Neural cell (in vitro differentiated cells): ENCODE measurements at regions not wholly inside any gene's neighbourhood (a gene's known extent, or its start where the extent isn't known, plus 50 kb on each side); places are given as distances from the start of the nearest gene placed in this dataset.

Experiments used
- EZH2 ChIP-seq: fragments of 200-600, 300-800 bp; shearing (Covaris generic), sonication (generic); IDR thresholded peaks from 2 replicates; pipeline ENCODE4 v1.6.1; 2014; ENCODE audit warnings: antibody characterized with exemption, low read length, borderline replicate concordance, mild to moderate bottlenecking; ENCODE audit not compliant: insufficient read depth, poor library complexity, severe bottlenecking
- SMC3 ChIP-seq: fragments of 450-650 bp; conservative IDR thresholded peaks from 2 replicates; pipeline ENCODE4 v1.6.1; 2014; ENCODE audit warnings: antibody characterized with exemption, mild to moderate bottlenecking, moderate library complexity; ENCODE audit not compliant: poor library complexity
- TAF1 ChIP-seq: IDR thresholded peaks from 2 replicates; pipeline ENCODE4 v1.6.1; 2012; ENCODE audit warnings: low read depth
- TF ChIP-seq, protein P1 (sequence below): fragments of 450-650 bp; IDR thresholded peaks from 2 replicates; pipeline ENCODE4 v1.5.1; 2014; ENCODE audit warnings: antibody characterized with exemption, mild to moderate bottlenecking, moderate library complexity; ENCODE audit not compliant: poor library complexity, severe bottlenecking

DNA sequence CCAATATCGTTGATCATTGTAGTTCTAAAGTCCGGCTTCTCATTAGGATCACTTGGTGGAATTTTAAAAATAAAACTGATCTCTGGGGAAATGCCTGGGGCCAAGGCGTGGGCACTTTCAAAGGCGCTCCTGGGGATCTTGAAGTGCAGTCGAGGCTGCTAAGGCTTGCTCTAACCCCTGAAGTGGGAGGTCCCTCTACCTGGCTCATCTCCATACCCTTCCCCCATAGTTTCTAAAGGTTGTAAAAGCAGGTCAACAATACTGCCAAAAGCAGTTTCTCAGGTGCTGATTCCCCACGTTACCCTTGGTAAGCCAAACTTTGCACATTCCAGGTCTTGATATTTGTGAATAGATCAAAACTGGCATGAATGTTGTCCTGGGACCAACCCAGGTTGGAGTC lies 79.0 kb upstream of the SP8 start:
- TF ChIP-seq TAF1 (no peak), EZH2 (no peak), SMC3 (no peak)
- TF ChIP-seq, protein P1, sequence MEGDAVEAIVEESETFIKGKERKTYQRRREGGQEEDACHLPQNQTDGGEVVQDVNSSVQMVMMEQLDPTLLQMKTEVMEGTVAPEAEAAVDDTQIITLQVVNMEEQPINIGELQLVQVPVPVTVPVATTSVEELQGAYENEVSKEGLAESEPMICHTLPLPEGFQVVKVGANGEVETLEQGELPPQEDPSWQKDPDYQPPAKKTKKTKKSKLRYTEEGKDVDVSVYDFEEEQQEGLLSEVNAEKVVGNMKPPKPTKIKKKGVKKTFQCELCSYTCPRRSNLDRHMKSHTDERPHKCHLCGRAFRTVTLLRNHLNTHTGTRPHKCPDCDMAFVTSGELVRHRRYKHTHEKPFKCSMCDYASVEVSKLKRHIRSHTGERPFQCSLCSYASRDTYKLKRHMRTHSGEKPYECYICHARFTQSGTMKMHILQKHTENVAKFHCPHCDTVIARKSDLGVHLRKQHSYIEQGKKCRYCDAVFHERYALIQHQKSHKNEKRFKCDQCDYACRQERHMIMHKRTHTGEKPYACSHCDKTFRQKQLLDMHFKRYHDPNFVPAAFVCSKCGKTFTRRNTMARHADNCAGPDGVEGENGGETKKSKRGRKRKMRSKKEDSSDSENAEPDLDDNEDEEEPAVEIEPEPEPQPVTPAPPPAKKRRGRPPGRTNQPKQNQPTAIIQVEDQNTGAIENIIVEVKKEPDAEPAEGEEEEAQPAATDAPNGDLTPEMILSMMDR, result no peak
